GM12872 (cell line): ENCODE measurements at regions not wholly inside any gene's neighbourhood (a gene's known extent, or its start where the extent isn't known, plus 50 kb on each side); places are given as distances from the start of the nearest gene placed in this dataset.

Source experiments
- TF ChIP-seq, protein P1 (sequence below): IDR thresholded peaks from 3 replicates; pipeline ENCODE4 v1.5.1; 2011; ENCODE audit warnings: low read depth, mild to moderate bottlenecking, low read length, moderate library complexity; ENCODE audit not compliant: insufficient read depth

DNA sequence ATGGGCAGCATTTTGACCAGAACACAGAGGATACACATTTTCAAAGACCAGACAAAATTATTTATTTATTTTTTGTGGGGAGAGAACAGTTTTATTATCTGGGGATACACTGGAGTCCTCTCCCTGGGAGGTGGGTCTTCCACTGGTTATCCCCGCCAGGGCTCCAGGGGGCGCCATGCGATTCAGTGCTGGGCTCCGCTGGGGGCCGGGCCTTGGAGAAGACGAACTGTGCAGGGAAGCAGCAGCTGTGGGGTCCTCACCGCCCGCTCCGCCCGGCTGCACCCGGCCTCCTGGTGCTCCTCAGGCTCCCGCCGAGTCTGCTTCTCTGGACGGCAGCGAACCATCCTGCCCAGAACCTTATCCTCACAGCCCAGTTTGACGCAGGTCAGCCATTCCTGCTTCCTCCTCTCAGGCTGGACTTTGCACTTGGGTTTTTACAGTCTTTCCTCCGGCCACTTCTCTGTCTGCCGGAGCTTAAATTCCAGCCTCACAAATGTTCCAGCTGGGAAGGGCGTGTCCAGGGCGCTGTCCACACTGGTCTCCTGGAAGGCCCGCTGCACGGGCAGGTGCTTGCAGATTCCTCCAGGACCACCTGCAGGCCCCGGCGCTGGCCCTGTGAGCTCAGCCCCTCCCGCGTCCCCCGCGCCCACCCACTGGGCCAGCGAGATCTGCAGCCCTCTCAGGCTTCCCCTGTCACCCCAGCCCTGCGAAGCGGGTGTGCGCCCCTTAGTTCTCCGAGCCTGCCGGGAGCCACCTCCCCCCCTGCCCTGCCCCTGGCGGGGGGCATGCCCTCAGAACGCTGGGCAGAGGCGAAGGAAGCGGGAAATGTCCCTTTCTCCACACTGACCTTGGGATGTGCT, 1830.0 kb upstream of the DEFB115 start:
- TF ChIP-seq, protein P1, sequence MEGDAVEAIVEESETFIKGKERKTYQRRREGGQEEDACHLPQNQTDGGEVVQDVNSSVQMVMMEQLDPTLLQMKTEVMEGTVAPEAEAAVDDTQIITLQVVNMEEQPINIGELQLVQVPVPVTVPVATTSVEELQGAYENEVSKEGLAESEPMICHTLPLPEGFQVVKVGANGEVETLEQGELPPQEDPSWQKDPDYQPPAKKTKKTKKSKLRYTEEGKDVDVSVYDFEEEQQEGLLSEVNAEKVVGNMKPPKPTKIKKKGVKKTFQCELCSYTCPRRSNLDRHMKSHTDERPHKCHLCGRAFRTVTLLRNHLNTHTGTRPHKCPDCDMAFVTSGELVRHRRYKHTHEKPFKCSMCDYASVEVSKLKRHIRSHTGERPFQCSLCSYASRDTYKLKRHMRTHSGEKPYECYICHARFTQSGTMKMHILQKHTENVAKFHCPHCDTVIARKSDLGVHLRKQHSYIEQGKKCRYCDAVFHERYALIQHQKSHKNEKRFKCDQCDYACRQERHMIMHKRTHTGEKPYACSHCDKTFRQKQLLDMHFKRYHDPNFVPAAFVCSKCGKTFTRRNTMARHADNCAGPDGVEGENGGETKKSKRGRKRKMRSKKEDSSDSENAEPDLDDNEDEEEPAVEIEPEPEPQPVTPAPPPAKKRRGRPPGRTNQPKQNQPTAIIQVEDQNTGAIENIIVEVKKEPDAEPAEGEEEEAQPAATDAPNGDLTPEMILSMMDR = no peak

DNA sequence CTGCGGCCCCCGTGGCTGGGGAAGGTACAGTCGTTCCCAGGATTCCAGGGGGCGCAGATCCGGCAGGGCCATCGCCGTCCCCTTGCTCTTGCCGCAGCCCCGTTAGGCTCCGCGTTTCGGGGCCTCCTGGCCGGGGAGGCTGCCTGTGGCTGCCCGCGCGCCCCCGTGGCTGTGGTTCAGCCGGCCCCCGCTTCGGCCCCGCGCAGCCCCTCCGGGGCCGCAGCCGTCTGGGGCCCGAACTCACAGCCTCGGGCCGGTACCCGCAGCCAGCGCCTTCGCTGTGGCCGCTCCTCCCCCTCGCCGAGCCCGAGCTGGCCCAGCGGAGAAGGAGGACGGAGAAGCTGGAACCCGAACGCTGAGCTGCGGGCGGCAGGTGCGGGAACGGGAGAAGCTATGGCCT, 1826.9 kb upstream of the DEFB115 start:
- TF ChIP-seq, protein P1 = no peak

DNA sequence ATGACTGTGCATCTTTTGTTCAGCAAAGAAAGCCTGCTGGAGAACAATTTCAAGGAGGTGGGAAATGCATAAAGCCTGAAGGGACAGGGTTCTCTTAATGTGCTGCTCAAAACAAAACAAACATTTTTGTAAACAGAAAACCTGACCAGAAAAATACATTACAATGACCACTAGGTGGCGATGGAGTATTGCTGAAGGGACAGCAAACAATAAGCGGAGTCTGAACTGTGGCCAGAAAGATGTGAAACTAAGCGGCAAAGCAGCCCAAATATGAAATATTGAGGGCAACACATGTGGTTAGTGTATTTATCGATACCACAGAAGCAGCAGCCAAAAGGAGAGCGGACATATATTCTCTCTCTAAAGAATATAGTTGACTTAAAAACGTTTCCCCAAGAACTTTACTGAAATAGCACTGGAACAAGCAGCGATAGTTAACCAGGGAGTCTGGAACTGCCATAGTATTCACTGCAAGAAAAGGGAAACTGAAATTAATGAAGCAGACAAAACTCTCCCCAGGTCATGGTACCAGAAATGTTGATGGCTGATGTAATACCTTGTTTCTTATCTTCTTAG, 1814.2 kb upstream of the DEFB115 start:
- TF ChIP-seq, protein P1 = peak; percentile 42; the same call in 2 of the 3 replicates

DNA sequence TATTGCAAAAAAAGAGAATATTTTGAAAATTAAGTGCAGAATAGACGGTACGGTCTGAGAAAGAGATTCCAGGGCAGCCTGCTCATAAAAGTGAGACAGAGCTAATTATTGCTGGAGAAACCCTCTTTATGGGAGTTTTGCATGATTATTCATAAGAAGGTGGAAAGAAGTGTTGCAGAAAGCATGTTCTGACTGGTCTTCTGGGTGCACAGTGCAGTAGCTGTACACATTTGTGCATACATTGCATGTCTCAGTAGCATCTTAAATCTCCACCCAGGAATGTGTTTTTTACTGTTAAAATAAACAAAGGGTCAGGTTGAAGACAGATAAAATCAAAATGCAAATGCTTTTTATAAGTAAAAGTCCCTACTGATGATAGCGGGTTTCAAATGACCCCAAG, 1813.6 kb upstream of the DEFB115 start:
- TF ChIP-seq, protein P1 = no peak

DNA sequence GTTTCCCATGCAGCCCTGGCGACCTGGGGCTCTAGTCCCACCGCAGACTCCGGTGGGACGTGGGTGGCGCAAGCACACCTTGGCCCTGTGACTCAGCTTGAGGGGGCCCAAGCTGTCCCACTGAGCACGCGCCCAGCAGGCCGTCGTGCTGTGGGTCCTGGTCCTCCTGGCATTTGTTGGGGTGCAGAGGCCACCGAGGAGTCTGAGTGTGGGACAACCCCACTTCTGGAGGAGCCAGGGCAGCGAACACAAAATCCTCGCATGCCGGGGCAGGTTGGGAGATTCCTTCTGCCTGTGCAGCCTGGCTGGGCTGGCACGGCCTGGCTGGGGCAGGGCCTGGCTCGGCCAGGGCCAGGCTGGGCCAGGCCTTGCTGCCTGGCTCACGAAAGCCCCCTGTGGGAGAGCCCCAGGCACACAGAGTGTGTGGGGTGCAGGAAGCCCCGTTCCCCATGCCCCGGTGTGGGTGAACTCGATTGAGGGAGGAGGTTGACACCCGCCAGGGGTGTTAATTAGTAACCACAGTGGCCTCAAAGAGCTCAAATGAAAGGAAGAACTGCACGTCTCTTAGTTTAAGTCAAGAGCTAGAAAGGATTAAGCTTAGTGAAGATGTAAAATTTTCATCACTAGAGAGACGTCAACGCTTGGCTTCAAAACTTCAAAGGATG, 1808.5 kb upstream of the DEFB115 start:
- TF ChIP-seq, protein P1 = no peak

DNA sequence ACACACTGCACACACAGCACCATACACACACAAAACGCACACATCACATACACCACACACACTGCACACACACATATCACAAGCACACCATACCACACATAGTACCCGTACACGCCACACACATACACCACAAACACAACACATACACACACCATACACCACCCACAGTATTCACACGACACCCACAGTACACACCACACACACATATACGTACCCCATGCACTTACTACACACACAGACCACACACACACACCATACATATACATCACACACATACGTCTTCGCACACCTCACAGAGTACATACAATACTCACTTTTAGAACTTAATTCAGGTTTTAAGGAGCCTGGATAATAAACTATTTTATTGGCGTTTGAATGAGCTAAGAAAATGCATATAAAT, 1805.3 kb upstream of the DEFB115 start:
- TF ChIP-seq, protein P1 = no peak

DNA sequence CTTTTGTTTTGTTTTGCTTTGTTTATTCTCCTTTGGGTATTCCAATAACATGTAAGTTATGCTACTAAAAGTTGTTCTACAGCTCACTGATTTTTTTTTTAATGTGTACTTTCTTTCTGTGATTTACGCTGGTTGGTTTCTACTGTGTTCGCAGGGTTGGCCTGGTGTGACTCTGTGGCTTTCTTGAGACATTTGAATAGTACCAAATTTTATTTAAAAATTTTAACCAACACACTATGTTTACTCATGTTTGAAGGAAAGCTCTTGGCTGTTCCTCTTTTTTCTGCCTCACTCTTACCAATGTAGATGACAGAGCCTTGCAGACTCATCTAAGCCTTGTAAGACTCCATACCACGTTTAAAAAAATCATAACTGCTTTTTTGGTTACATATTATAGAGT, 1784.9 kb upstream of the DEFB115 start:
- TF ChIP-seq, protein P1 = no peak
